ENCODE measurements at regions not wholly inside any gene's neighbourhood (a gene's known extent, or its start where the extent isn't known, plus 50 kb on each side); places are given as distances from the start of the nearest gene placed in this dataset.

DNA sequence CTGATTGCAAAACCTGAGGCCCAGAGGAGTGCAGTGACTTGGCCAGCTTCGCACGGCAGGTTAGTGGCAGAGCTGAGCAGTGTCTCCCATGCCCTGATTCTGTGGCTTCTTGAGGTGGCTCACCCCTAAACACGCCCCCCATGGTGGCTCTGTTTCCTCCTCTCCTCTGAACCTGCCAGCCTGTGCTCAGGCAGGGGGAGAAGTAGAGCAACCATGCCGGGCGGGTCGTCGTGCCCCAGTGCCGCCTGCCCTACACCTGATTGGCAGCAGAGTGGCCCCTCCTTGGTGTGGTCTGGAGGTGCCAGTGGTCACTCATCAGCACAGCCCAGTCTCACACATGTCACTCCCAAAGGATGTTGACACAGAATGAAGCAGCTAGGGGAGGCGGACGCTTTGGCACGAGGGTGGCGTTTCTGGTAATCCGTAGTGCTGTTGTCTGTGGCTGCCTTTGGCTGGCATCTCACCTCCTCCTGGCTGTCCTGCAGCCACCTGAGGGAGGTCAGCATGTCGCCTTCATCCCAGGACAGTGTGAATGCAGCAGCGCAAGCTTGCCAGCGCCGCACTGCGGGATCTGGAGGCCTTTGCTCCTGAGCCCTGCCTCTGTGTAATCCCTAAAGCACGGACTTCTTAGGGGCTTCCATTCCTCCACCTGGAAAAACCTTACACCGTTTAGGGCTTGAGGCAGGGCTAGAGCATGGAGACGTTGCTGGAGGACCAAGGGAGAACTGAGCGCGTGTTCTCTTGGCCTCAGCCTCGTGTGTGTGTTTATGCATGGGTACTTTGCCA lies 294.7 kb downstream of the SEC14L1 start:
- TF ChIP-seq, protein P1, sequence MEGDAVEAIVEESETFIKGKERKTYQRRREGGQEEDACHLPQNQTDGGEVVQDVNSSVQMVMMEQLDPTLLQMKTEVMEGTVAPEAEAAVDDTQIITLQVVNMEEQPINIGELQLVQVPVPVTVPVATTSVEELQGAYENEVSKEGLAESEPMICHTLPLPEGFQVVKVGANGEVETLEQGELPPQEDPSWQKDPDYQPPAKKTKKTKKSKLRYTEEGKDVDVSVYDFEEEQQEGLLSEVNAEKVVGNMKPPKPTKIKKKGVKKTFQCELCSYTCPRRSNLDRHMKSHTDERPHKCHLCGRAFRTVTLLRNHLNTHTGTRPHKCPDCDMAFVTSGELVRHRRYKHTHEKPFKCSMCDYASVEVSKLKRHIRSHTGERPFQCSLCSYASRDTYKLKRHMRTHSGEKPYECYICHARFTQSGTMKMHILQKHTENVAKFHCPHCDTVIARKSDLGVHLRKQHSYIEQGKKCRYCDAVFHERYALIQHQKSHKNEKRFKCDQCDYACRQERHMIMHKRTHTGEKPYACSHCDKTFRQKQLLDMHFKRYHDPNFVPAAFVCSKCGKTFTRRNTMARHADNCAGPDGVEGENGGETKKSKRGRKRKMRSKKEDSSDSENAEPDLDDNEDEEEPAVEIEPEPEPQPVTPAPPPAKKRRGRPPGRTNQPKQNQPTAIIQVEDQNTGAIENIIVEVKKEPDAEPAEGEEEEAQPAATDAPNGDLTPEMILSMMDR (IDR thresholded peaks at IDR 0.05; ENCODE audit: low read depth, low read length): no peak
- DNase-seq (ENCODE audit: extremely low read depth, low read depth): no peak

- no peak for DNase-seq (ENCODE audit: extremely low read depth, low read depth)
Measured at GRCh38 chr17:77436058-77436442, 295.3 kb downstream of the SEC14L1 start.

DNA sequence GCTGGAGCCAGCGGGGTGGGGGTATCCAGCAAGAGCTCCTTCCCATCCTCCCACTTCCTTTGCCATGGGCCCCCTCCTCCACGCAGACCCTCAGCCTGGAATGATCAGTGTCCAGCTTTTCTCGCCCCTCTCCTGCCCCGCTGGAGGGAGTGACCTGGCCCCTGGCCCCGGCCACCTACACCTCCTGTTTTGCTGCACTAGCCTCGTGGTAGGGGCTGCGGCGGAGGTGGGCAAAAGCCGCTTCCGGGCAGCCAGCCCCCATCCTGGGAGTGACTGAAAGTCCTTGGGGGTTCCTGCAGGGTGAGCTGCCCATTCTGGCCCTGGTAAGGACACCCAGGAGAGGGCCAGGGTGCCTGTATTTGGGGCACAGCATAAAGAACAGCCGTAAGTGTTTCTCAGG lies 295.7 kb downstream of the SEC14L1 start:
- DNase-seq (ENCODE audit: extremely low read depth, low read depth): no peak
- TF ChIP-seq, protein P1 (IDR thresholded peaks at IDR 0.05; ENCODE audit: low read depth, low read length): no peak

More at GRCh38 chr17:77436058-77436442, 295.3 kb downstream of the SEC14L1 start:
- TF ChIP-seq, protein P1 (IDR thresholded peaks at IDR 0.05; ENCODE audit: low read depth, low read length): peak; percentile 15

- peak; percentile 67 for DNase-seq (ENCODE audit: extremely low read depth, low read depth)
- TF ChIP-seq, protein P1 (IDR thresholded peaks at IDR 0.05; ENCODE audit: low read depth, low read length): no peak; the same call in 1 of the 2 replicates
Measured at GRCh38 chr17:77437017-77437416, 296.2 kb downstream of the SEC14L1 start.

- TF ChIP-seq, protein P1 (IDR thresholded peaks at IDR 0.05; ENCODE audit: low read depth, low read length): no peak
- DNase-seq (ENCODE audit: extremely low read depth, low read depth): no peak
Measured at GRCh38 chr17:77437747-77438146, 297.0 kb downstream of the SEC14L1 start.

GRCh38 chr17:77438241-77439188 lies 297.7 kb downstream of the SEC14L1 start:
- TF ChIP-seq, protein P1 (IDR thresholded peaks at IDR 0.05; ENCODE audit: low read depth, low read length): no peak
- no peak for DNase-seq (ENCODE audit: extremely low read depth, low read depth)

All from AG09319 (cell line).